ENCODE measurements at regions not wholly inside any gene's neighbourhood (a gene's known extent, or its start where the extent isn't known, plus 50 kb on each side); places are given as distances from the start of the nearest gene placed in this dataset.

DNA sequence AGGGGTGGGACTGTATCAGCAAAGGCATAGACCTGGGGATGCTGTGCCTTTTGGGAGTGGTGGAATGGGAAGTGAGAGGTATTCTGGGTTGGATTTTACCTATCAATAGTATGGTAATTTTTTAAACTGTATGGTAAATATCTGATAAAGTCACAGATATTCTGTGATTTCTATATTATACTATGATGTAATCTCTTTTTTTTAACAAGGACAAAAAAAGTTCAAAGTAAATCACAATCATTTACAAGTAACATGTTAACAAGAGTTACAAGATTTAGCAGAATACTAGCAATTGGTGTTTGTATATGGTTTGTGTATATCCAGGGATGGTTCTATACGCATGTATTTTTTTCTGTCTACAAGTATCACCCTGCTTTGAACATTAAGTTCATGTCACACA, 56.0 kb downstream of the BMAL2 start:
- no peak for DNase-seq
- H3K27ac ChIP-seq = no peak overlapping the region
- H3K4me1 ChIP-seq = no peaks in the 10 kb centered on the region
- TF ChIP-seq, protein P1, sequence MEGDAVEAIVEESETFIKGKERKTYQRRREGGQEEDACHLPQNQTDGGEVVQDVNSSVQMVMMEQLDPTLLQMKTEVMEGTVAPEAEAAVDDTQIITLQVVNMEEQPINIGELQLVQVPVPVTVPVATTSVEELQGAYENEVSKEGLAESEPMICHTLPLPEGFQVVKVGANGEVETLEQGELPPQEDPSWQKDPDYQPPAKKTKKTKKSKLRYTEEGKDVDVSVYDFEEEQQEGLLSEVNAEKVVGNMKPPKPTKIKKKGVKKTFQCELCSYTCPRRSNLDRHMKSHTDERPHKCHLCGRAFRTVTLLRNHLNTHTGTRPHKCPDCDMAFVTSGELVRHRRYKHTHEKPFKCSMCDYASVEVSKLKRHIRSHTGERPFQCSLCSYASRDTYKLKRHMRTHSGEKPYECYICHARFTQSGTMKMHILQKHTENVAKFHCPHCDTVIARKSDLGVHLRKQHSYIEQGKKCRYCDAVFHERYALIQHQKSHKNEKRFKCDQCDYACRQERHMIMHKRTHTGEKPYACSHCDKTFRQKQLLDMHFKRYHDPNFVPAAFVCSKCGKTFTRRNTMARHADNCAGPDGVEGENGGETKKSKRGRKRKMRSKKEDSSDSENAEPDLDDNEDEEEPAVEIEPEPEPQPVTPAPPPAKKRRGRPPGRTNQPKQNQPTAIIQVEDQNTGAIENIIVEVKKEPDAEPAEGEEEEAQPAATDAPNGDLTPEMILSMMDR (IDR thresholded peaks at IDR 0.05) = no peak
- H3K4me3 ChIP-seq = no peak overlapping the region
- H3K36me3 ChIP-seq = no peaks in the 10 kb centered on the region
- H3K9me3 ChIP-seq = no peaks in the 10 kb centered on the region
- no peaks in the 10 kb centered on the region for H3K27me3 ChIP-seq

DNA sequence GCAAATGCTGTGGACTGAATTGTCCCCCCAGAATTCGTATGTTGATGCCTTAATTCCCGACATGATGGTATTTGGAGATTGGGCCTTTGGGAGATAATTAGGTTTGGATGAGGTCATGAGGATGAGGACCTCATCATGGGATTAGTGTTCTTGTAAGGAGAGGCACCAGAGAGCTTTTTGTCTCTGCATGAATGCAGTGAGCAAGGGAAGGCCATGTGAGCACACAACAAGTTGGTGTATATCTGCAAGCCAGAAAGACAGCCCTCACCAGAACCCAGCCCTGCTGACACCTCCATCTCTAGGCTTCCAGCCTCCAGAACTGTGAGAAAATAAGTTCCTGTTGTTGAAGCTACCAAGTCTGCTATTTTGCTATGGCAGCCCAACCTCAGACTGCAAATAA, 51.9 kb upstream of the SMCO2 start:
- Histone ChIP-seq H3K27ac (no peak overlapping the region), H3K27me3 (no peaks in the 10 kb centered on the region), H3K4me3 (no peak overlapping the region), H3K36me3 (no peaks in the 10 kb centered on the region), H3K4me1 (no peaks in the 10 kb centered on the region), H3K9me3 (no peaks in the 10 kb centered on the region)
- TF ChIP-seq POLR2A (IDR thresholded peaks at IDR 0.05) = no peak
- TF ChIP-seq, protein P1 (IDR thresholded peaks at IDR 0.05) = no peak
- DNase-seq = no peak

DNA sequence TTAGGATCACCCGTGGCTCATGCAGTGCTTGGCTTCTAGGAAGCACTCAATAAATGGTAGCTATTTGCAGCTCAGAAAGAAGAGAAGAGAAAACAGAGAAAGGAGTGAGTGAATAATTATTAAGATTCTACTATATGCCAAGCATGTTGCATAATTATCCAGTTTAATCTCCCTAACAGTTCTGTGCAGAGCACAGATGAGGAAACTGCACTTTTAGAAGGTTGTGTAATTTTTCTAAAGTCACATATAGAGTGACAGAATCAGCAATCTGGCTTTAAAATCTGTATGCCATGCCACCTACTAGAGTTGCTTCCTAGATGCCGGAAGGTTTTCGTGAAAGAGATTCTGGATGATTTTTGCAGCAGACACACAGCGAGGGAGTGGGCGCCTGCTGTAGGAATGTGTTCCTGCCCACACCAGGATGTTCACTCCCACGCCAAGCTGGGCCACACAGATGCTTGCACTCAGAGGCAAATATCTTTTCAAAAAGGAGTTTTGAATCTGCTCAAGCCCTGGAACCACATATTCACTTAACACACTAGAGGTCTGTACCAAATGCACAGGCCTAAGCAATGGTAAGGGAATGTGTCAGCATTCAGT, 50.2 kb upstream of the SMCO2 start:
- H3K36me3 ChIP-seq = no peaks in the 10 kb centered on the region
- DNase-seq = no peak
- no peaks in the 10 kb centered on the region for H3K4me1 ChIP-seq
- TF ChIP-seq POLR2A (IDR thresholded peaks at IDR 0.05) = no peak
- TF ChIP-seq, protein P1 (IDR thresholded peaks at IDR 0.05) = no peak
- no peaks in the 10 kb centered on the region for H3K27me3 ChIP-seq
- H3K9me3 ChIP-seq = no peaks in the 10 kb centered on the region
- H3K27ac ChIP-seq = no peak overlapping the region
- H3K4me3 ChIP-seq = no peak overlapping the region
